ENCODE measurements at regions not wholly inside any gene's neighbourhood (a gene's known extent, or its start where the extent isn't known, plus 50 kb on each side); places are given as distances from the start of the nearest gene placed in this dataset.

DNA sequence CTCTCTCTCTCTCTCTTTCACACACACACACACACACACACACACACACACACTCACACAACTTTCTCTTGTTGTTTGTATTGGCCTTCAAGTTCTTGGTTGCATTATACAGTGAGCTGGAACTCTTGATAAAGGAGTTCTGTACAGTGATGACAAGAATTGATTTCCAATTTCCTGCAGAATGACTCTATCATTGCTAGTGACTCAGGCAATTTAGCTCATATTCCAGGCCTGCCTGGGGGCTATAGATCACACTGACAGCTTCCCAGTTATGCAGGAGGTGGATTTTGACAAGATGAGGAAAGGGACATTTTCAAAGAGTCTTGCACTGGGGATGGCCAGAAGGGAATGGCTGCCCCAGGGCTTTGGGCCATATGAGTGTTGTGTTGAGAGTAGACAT is 508.8 kb downstream of the TYW1 start:
- Histone ChIP-seq H3K9me3 (no peaks in the 10 kb centered on the region), H3K27me3 (no peaks in the 10 kb centered on the region), H3K36me3 (no peaks in the 10 kb centered on the region), H3K4me1 (no peaks in the 10 kb centered on the region), H3K4me3 (ENCODE audit: low read depth, low read length) (no peak overlapping the region)
- TF ChIP-seq, protein P1, sequence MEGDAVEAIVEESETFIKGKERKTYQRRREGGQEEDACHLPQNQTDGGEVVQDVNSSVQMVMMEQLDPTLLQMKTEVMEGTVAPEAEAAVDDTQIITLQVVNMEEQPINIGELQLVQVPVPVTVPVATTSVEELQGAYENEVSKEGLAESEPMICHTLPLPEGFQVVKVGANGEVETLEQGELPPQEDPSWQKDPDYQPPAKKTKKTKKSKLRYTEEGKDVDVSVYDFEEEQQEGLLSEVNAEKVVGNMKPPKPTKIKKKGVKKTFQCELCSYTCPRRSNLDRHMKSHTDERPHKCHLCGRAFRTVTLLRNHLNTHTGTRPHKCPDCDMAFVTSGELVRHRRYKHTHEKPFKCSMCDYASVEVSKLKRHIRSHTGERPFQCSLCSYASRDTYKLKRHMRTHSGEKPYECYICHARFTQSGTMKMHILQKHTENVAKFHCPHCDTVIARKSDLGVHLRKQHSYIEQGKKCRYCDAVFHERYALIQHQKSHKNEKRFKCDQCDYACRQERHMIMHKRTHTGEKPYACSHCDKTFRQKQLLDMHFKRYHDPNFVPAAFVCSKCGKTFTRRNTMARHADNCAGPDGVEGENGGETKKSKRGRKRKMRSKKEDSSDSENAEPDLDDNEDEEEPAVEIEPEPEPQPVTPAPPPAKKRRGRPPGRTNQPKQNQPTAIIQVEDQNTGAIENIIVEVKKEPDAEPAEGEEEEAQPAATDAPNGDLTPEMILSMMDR (IDR thresholded peaks at IDR 0.05; ENCODE audit: low read depth, low read length), result no peak
- no peak for DNase-seq

DNA sequence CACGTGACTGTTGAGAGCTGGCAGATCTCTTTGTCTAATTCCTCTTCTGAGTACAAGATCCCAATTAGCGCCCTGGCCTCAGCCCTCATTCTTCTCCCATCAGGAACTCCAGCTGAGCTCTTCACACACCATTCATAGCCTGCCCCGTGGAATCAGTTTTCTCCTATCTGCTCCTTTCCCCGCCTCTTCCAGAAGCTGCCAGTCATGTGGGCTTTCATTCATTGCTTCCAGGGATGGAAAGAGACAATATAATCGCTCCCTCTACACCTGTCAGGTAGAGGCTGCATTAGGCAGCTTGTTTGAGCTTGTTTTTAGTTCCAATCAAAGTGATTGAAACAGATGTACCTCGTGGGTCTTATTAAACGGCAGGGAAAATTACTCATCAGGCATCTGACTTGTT is 515.8 kb downstream of the TYW1 start:
- peaks cover 9% of the 10 kb centered on the region for H3K4me1 ChIP-seq
- TF ChIP-seq, protein P1 (IDR thresholded peaks at IDR 0.05; ENCODE audit: low read depth, low read length), result no peak
- no peaks in the 10 kb centered on the region for H3K27me3 ChIP-seq
- no peak overlapping the region for H3K4me3 ChIP-seq (ENCODE audit: low read depth, low read length)
- DNase-seq, result no peak
- no peaks in the 10 kb centered on the region for H3K9me3 ChIP-seq
- no peaks in the 10 kb centered on the region for H3K36me3 ChIP-seq

DNA sequence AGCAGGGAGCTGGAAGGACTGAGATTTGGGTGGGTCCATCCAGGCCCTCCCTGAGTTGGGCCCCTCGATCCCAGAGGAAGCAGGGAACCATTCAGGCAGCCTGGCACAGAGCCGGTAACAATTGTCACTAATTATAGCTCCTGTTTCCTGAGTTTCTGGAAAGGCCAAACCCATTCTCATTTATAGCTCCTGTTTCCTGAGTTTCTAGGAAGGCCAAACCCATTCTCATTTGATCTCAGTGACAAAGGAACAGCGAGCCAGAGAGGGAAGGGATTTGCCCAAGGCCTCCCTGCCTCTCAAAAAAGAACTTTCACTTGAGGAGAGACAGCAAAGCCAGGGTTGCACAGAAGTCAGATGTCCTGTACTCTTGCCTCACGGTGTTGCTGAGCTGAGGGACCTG is 521.9 kb downstream of the TYW1 start:
- H3K4me1 ChIP-seq, result peaks cover 11% of the 10 kb centered on the region
- DNase-seq, result peak; percentile 33
- no peaks in the 10 kb centered on the region for H3K9me3 ChIP-seq
- no peak overlapping the region for H3K4me3 ChIP-seq (ENCODE audit: low read depth, low read length)
- no peaks in the 10 kb centered on the region for H3K36me3 ChIP-seq
- TF ChIP-seq, protein P1 (IDR thresholded peaks at IDR 0.05; ENCODE audit: low read depth, low read length), result no peak
- no peaks in the 10 kb centered on the region for H3K27me3 ChIP-seq

DNA sequence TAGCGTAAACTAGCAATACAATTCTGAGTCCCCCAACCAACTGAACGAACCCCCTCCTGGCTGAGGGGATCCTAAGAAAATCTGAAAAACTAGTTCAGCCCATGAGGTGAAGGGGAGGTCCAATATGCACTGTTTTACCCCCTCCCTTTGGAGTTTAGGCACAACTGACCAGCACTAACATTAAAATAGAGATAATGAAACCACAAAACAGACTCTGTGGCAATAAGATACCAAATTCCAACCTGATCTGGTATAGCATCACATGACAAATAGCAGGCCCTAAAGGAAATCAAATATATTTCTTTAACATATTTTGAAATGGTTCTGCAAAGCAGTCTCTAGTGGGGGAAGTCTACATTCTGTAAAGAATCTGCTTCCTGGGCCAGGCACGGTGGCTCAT is 522.5 kb downstream of the TYW1 start:
- no peak overlapping the region for H3K4me3 ChIP-seq (ENCODE audit: low read depth, low read length)
- no peaks in the 10 kb centered on the region for H3K27me3 ChIP-seq
- H3K36me3 ChIP-seq, result no peaks in the 10 kb centered on the region
- H3K9me3 ChIP-seq, result no peaks in the 10 kb centered on the region
- TF ChIP-seq, protein P1 (IDR thresholded peaks at IDR 0.05; ENCODE audit: low read depth, low read length), result no peak
- no peak for DNase-seq
- peaks cover 11% of the 10 kb centered on the region for H3K4me1 ChIP-seq

DNA sequence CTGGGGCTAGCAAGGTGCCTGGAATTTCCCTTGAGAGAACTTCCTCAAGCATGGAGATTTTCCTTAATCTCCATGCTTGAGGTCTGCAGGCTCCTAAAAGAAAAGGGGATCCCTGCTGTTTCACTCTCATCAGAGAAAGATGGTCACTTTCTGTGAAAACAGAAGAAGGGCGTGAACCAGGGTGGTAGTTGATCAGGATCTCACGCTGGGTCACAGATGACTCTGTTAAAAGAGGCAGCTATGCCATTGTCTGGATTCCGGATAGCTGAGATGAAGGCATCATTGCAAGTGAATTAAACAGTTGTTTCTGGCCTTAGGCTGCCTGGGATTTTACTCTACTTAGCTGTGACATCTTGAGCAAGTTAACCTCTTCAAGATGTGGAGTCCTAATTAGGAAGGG is 525.9 kb downstream of the TYW1 start:
- Histone ChIP-seq H3K27me3 (no peaks in the 10 kb centered on the region), H3K4me3 (ENCODE audit: low read depth, low read length) (no peak overlapping the region), H3K9me3 (no peaks in the 10 kb centered on the region), H3K4me1 (peaks cover 2% of the 10 kb centered on the region; the same call in 1 of the 2 replicates), H3K36me3 (no peaks in the 10 kb centered on the region)
- TF ChIP-seq, protein P1 (IDR thresholded peaks at IDR 0.05; ENCODE audit: low read depth, low read length), result no peak
- no peak for DNase-seq

DNA sequence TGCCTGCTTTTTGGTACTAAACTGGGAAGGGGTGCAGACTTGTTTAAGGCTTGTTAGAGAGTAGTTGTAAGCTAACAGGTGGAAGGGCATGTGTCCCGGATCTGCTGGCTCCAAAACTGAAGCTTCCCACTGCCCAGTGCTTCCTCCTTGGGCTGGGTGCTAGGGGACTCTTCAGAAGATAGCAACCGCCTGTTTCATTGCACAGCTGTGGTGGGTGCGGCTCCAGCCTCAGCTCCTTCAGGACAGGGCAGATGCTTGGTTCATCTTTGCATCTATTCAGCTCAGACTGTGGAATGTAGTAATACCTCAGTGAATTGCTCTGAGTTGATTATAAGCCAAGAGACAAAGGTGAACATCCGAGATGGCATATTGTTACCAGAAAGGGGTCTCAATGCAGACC is 527.1 kb downstream of the TYW1 start:
- Histone ChIP-seq H3K27me3 (no peaks in the 10 kb centered on the region), H3K4me1 (peaks cover 2% of the 10 kb centered on the region; the same call in 1 of the 2 replicates), H3K36me3 (no peaks in the 10 kb centered on the region), H3K4me3 (ENCODE audit: low read depth, low read length) (no peak overlapping the region), H3K9me3 (no peaks in the 10 kb centered on the region)
- TF ChIP-seq, protein P1 (IDR thresholded peaks at IDR 0.05; ENCODE audit: low read depth, low read length), result no peak
- no peak for DNase-seq
